ENCODE measurements at regions not wholly inside any gene's neighbourhood (a gene's known extent, or its start where the extent isn't known, plus 50 kb on each side); places are given as distances from the start of the nearest gene placed in this dataset.

DNA sequence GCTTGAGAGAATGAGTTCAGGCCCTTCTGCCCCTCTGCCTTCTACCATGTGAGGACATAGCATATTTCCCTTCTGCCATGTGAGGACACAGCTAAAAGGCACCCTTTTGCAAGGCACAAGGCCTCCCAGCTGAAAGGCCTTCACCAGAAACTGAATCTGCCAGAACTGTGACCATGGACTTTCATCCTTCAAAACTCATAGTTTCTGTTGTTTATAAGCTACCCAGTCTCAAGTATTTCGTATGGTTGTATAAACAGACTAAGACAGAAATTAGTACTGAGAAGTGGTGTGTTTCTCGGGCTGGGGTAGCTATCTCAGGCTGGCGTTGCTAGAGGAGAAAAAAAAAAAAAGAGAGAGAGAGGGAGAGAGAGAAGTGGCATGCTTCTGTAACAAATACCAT, 368.6 kb downstream of the DMRTA1 start:
- Histone ChIP-seq H4K91ac (ENCODE audit: insufficient read depth, low read depth, low read length) (no peak overlapping the region; the same call in 1 of the 2 replicates), H3K9me1 (ENCODE audit: insufficient read depth, low read length) (no peaks in the 10 kb centered on the region), H4K5ac (ENCODE audit: low read depth, low read length) (no peak overlapping the region), H3K14ac (replicated peaks; ENCODE audit: low read depth, low read length) (no peak overlapping the region), H3K9me3 (ENCODE audit: control insufficient read depth, insufficient read depth, low read length) (no peaks in the 10 kb centered on the region), H2BK15ac (ENCODE audit: low read depth, low read length) (no peak overlapping the region), H3K4me2 (ENCODE audit: low read depth, low read length) (no peak overlapping the region), H3K27ac (ENCODE audit: insufficient read depth, low read length) (no peak overlapping the region), H4K8ac (ENCODE audit: low read depth in 2 of 2, low read length in 2 of 2) (no peak overlapping the region), H2AK5ac (ENCODE audit: low read depth, low read length) (0 out of 2 replicates have a peak overlapping the region, but pooled peaks have one; percentile 24), H2AFZ (replicated peaks; ENCODE audit: low read length, poor library complexity) (no peak overlapping the region), H3K18ac (ENCODE audit: low read depth, low read length) (no peak overlapping the region; the same call in 1 of the 2 replicates), H2AK9ac (replicated peaks; ENCODE audit: low read depth, low read length, poor library complexity) (no peak overlapping the region), H3K4ac (ENCODE audit: low read depth, low read length) (no peak overlapping the region), H4K20me1 (ENCODE audit: insufficient read depth, low read length) (no peaks in the 10 kb centered on the region), H3K9ac (ENCODE audit: low read depth, low read length) (no peak overlapping the region), H3K4me3 (ENCODE audit: insufficient read depth, low read depth, low read length) (no peak overlapping the region), H2BK120ac (ENCODE audit: low read depth, low read length) (peak overlapping the region; percentile 61; the same call in 1 of the 2 replicates), H3K4me1 (ENCODE audit: control insufficient read depth, insufficient read depth, low read length) (no peaks in the 10 kb centered on the region), H2BK5ac (ENCODE audit: low read depth, low read length, poor library complexity, severe bottlenecking) (no peak overlapping the region), H3K23ac (ENCODE audit: low read depth, low read length) (no peak overlapping the region), H3K56ac (ENCODE audit: extremely low read depth, insufficient read depth, low read length) (no peak overlapping the region), H3K36me3 (ENCODE audit: control insufficient read depth, insufficient read depth, low read length) (no peaks in the 10 kb centered on the region), H3K79me1 (ENCODE audit: low read depth in 1 of 2, low read length in 2 of 2) (no peaks in the 10 kb centered on the region), H3K27me3 (ENCODE audit: control insufficient read depth, insufficient read depth, low read length) (no peaks in the 10 kb centered on the region), H2BK20ac (ENCODE audit: low read depth, low read length) (no peak overlapping the region)
- no peak for DNase-seq
- CTCF ChIA-PET, result interaction anchor here (0.6 to 1.0 kb wide), 2 partner anchors 48 to 368 kb away, joined by 3 read pairs; no protein-coding TSS in a partner anchor
- intact Hi-C loops (cut with micrococcal nuclease), result no loop called here
- TF ChIP-seq, protein P1, sequence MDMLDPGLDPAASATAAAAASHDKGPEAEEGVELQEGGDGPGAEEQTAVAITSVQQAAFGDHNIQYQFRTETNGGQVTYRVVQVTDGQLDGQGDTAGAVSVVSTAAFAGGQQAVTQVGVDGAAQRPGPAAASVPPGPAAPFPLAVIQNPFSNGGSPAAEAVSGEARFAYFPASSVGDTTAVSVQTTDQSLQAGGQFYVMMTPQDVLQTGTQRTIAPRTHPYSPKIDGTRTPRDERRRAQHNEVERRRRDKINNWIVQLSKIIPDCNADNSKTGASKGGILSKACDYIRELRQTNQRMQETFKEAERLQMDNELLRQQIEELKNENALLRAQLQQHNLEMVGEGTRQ (IDR thresholded peaks at IDR 0.05; ENCODE audit: low read depth, low read length), result no peak
- TF ChIP-seq MXI1 (IDR thresholded peaks at IDR 0.05; ENCODE audit: borderline replicate concordance, low read depth, low read length) (no peak), CHD1 (IDR thresholded peaks at IDR 0.05; ENCODE audit: low read depth, low read length) (no peak)
- POLR2A ChIA-PET (ENCODE audit: unreplicated experiment), result no interaction called here
- in situ Hi-C loops (cut with MboI; ENCODE audit: low sequenced_read_pairs), result no loop called here
- 80% methylated on average over 1 of the region's 3 CpGs; no CpG with 5 or more reads in 1 of the 2 experiments for WGBS, 2 experiments (ENCODE audit: extremely low coverage in 2 of 2, insufficient read length in 1 of 2)
- BruUV-seq (replicated peaks), result no TSS peak
- dilution Hi-C loops (cut with HindIII; ENCODE audit: low sequenced_read_pairs, unreplicated experiment), result no loop called here
- no peak for ATAC-seq (ENCODE audit: low read depth)

Data from IMR-90 (cell line).